ENCODE measurements at regions not wholly inside any gene's neighbourhood (a gene's known extent, or its start where the extent isn't known, plus 50 kb on each side); places are given as distances from the start of the nearest gene placed in this dataset.

GRCh38 chr7:124680304-124680703 is 85.3 kb downstream of the GPR37 start:
- TF ChIP-seq CTCF (IDR thresholded peaks at IDR 0.05) (no peak), EZH2 (IDR thresholded peaks at IDR 0.05) (no peak)
